ENCODE measurements at regions not wholly inside any gene's neighbourhood (a gene's known extent, or its start where the extent isn't known, plus 50 kb on each side); places are given as distances from the start of the nearest gene placed in this dataset.

DNA sequence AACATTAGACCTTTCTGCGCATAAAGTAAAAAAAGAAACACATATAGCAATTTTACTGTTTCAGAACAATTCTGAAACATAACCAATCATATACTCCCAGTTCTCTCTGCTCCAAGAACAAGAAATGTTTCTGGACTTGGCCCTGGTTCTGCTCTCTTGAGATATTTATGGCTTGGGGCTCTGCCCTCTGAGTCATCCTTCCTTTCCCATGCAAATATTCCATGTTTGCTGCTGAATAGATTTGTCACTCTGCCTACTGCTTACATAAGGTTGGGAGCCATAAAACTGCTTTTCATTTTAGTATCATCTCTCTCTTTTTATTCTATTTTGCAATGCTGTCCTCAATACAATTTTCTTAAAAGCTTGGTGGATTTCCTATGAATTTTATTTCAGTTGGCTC is 499.6 kb upstream of the ACVR2A start:
- TF ChIP-seq, protein P1, sequence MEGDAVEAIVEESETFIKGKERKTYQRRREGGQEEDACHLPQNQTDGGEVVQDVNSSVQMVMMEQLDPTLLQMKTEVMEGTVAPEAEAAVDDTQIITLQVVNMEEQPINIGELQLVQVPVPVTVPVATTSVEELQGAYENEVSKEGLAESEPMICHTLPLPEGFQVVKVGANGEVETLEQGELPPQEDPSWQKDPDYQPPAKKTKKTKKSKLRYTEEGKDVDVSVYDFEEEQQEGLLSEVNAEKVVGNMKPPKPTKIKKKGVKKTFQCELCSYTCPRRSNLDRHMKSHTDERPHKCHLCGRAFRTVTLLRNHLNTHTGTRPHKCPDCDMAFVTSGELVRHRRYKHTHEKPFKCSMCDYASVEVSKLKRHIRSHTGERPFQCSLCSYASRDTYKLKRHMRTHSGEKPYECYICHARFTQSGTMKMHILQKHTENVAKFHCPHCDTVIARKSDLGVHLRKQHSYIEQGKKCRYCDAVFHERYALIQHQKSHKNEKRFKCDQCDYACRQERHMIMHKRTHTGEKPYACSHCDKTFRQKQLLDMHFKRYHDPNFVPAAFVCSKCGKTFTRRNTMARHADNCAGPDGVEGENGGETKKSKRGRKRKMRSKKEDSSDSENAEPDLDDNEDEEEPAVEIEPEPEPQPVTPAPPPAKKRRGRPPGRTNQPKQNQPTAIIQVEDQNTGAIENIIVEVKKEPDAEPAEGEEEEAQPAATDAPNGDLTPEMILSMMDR (IDR thresholded peaks at IDR 0.05): no peak
- no peak for TF ChIP-seq POLR2A (IDR thresholded peaks at IDR 0.05)
- TF ChIP-seq EP300 (IDR thresholded peaks at IDR 0.05): no peak
